HCT116 (cell line): ENCODE measurements at regions not wholly inside any gene's neighbourhood (a gene's known extent, or its start where the extent isn't known, plus 50 kb on each side); places are given as distances from the start of the nearest gene placed in this dataset.

ENCODE experiments used
- ATAC-seq: fragments of 200-7000 bp; cut with Tn5 transposase; 2 replicates; pipeline ENCODE4 v1.9.1; 2020; ENCODE audit warnings: mild to moderate bottlenecking, moderate library complexity
- BruUV-seq: library from RNA; stranded (reverse); fragments of 400-500 nt; replicated peaks from 2 replicates; lab custom pipeline; 2021; lab: Mats Ljungman, UMichigan
- CTCF ChIA-PET: fragments of 300-600 bp; sonication (Branson Sonifier 250); formaldehyde crosslinking; loops from one replicate; lab custom pipeline; 2021; ENCODE audit warnings: antibody characterized with exemption; lab: Charles Lee
- POLR2A ChIA-PET: fragments of 300-600, 350-600 bp; sonication (Branson Sonifier 250); formaldehyde crosslinking; loops from one replicate; lab custom pipeline; 2021; ENCODE audit warnings: antibody characterized with exemption; lab: Charles Lee
- RAD21 ChIA-PET, 2 experiments: fragments of 300-600 bp; sonication (Branson Sonifier 250); formaldehyde crosslinking; loops; one replicate each; lab custom pipeline; 2023; ENCODE audit warnings: low total read pairs in 2 of 2; ENCODE audit not compliant: uncharacterized antibody in 2 of 2, unreplicated experiment in 2 of 2, low non-redundant PET in 1 of 2; lab: Charles Lee
- DNase-seq: peaks from one replicate; pipeline ENCODE4 v3.0.0-alpha.2; 2010; ENCODE audit warnings: low read depth, low spot score
- H2AFZ ChIP-seq: fragments of 200-600 bp; shearing (Covaris generic), sonication (generic); 2 replicates; pipeline ENCODE4 v1.6.1; 2017; ENCODE audit warnings: low read depth, mixed run types, mixed read lengths, antibody characterized with exemption, low read length; ENCODE audit not compliant: poor library complexity, severe bottlenecking
- H3K27ac ChIP-seq: 2 replicates; pipeline ENCODE4 v1.5.1; 2012; ENCODE audit warnings: low read depth, low read length
- H3K27me3 ChIP-seq: fragments of 200-600 bp; sonication (generic); 2 replicates; pipeline ENCODE4 v1.6.1; 2016; ENCODE audit warnings: mixed run types, low read length, mixed read lengths; ENCODE audit not compliant: insufficient read depth
- H3K36me3 ChIP-seq, 2 experiments: fragments of 200-500 bp in 1 of 2; fragments of 200-600 bp in 1 of 2; sonication (Bioruptor generic) in 1 of 2; sonication (generic) in 1 of 2; 2 replicates each; pipeline versions ENCODE4 v1.5.1 to v1.6.1; 2014 to 2016; ENCODE audit warnings: low read length in 2 of 2, inconsistent platforms in 1 of 2, mixed read lengths in 1 of 2, mixed run types in 1 of 2; ENCODE audit not compliant: insufficient read depth in 2 of 2, control insufficient read depth in 1 of 2
- H3K4me1 ChIP-seq, 2 experiments: fragments of 200-600 bp in 1 of 2; sonication (generic) in 1 of 2; 2 replicates each; pipeline versions ENCODE4 v1.5.1 to v1.6.1; 2012 to 2017; ENCODE audit warnings: low read length in 2 of 2, inconsistent platforms in 1 of 2, mild to moderate bottlenecking in 1 of 2, mixed read lengths in 1 of 2, mixed run types in 1 of 2, moderate library complexity in 1 of 2; ENCODE audit not compliant: insufficient read depth in 2 of 2, control insufficient read depth in 1 of 2
- H3K4me2 ChIP-seq: fragments of 200-600 bp; sonication (generic); 2 replicates; pipeline ENCODE4 v1.6.1; 2017; ENCODE audit warnings: mixed run types, low read length, mixed read lengths
- H3K4me3 ChIP-seq, 2 experiments: fragments of 200-600 bp in 1 of 2; sonication (generic) in 1 of 2; replicated peaks in 1 of 2; 2 replicates each; pipeline ENCODE4 v1.5.1; 2011 to 2016; ENCODE audit warnings: low read length in 2 of 2, control low read depth in 1 of 2, low read depth in 1 of 2, mild to moderate bottlenecking in 1 of 2, mixed read lengths in 1 of 2, mixed run types in 1 of 2
- H3K79me2 ChIP-seq: fragments of 200-600 bp; sonication (generic); 2 replicates; pipeline ENCODE4 v1.6.1; 2017; ENCODE audit warnings: mild to moderate bottlenecking, mixed run types, low read length, moderate library complexity, mixed read lengths; ENCODE audit not compliant: insufficient read depth
- H3K9ac ChIP-seq: fragments of 200-600 bp; sonication (generic); 2 replicates; pipeline ENCODE4 v1.6.1; 2016; ENCODE audit warnings: low read length, mixed read lengths
- H3K9me2 ChIP-seq: fragments of 200-600 bp; sonication (generic), shearing (Covaris generic); 2 replicates; pipeline ENCODE4 v1.6.1; 2017; ENCODE audit warnings: mixed run types, mild to moderate bottlenecking, moderate library complexity; ENCODE audit not compliant: insufficient read depth
- H3K9me3 ChIP-seq, 2 experiments: fragments of 200-500 bp in 1 of 2; fragments of 200-600 bp in 1 of 2; sonication (Bioruptor generic) in 1 of 2; sonication (generic) in 1 of 2; 2 replicates each; pipeline ENCODE4 v1.6.1; 2014 to 2017; ENCODE audit warnings: low read length in 2 of 2, mixed read lengths in 2 of 2, inconsistent platforms in 1 of 2, low read depth in 1 of 2, mild to moderate bottlenecking in 1 of 2, mixed run types in 1 of 2, moderate library complexity in 1 of 2; ENCODE audit not compliant: control insufficient read depth in 1 of 2, insufficient read depth in 1 of 2
- H4K20me1 ChIP-seq: fragments of 200-600 bp; sonication (generic), shearing (Covaris generic); 2 replicates; pipeline ENCODE4 v1.6.1; 2017; ENCODE audit warnings: mixed run types, mild to moderate bottlenecking, moderate library complexity; ENCODE audit not compliant: insufficient read depth
- CBX3 ChIP-seq: IDR thresholded peaks from 2 replicates; pipeline ENCODE4 v1.6.1; 2012; ENCODE audit warnings: low read depth
- EGR1 ChIP-seq: IDR thresholded peaks from 2 replicates; pipeline ENCODE4 v1.6.1; 2012; ENCODE audit warnings: low read depth
- ELF1 ChIP-seq: IDR thresholded peaks from 2 replicates; pipeline ENCODE4 v1.6.1; 2012; ENCODE audit warnings: low read depth, borderline replicate concordance
- EZH2 ChIP-seq: fragments of 200-600 bp; sonication (generic); IDR thresholded peaks from 2 replicates; pipeline ENCODE4 v1.6.1; 2017; ENCODE audit warnings: antibody characterized with exemption, mixed run types
- FOSL1 ChIP-seq: IDR thresholded peaks from 2 replicates; pipeline ENCODE4 v1.6.1; 2012; ENCODE audit warnings: low read depth
- JUND ChIP-seq: IDR thresholded peaks from 2 replicates; pipeline ENCODE4 v1.6.1; 2012
- POLR2AphosphoS5 ChIP-seq: IDR thresholded peaks from 2 replicates; pipeline ENCODE4 v1.6.1; 2011; ENCODE audit warnings: mild to moderate bottlenecking, low read depth, low read length, moderate library complexity
- RAD21 ChIP-seq: IDR thresholded peaks from 2 replicates; pipeline ENCODE4 v1.6.1; 2012; ENCODE audit warnings: low read depth, mild to moderate bottlenecking
- REST ChIP-seq: IDR thresholded peaks from 2 replicates; pipeline ENCODE4 v1.6.1; 2012; ENCODE audit warnings: low read depth
- SIN3A ChIP-seq: IDR thresholded peaks from 2 replicates; pipeline ENCODE4 v1.6.1; 2012; ENCODE audit warnings: low read depth
- SP1 ChIP-seq: IDR thresholded peaks from 2 replicates; pipeline ENCODE4 v1.6.1; 2012; ENCODE audit warnings: low read depth
- SRF ChIP-seq: IDR thresholded peaks from 2 replicates; pipeline ENCODE4 v1.6.1; 2012; ENCODE audit warnings: low read depth
- TCF7L2 ChIP-seq: IDR thresholded peaks from 2 replicates; pipeline ENCODE4 v1.7.0; 2011; ENCODE audit warnings: borderline replicate concordance, inconsistent platforms; ENCODE audit not compliant: insufficient read depth, insufficient read length; ENCODE audit errors: extremely low read depth
- YY1 ChIP-seq: IDR thresholded peaks from 2 replicates; pipeline ENCODE4 v1.6.1; 2011; ENCODE audit warnings: low read length, low read depth, moderate library complexity, mild to moderate bottlenecking; ENCODE audit not compliant: insufficient replicate concordance; ENCODE audit errors: extremely low read depth
- ZBTB33 ChIP-seq: IDR thresholded peaks from 2 replicates; pipeline ENCODE4 v1.6.1; 2011; ENCODE audit warnings: mild to moderate bottlenecking, low read length, moderate library complexity; ENCODE audit not compliant: insufficient replicate concordance; ENCODE audit errors: extremely low read depth
- ZFX ChIP-seq: fragments of 450-650 bp; IDR thresholded peaks from 2 replicates; pipeline ENCODE4 v1.6.1; 2017
- intact Hi-C: fragments of 100-400 bp; cut with micrococcal nuclease; formaldehyde crosslinking; loops from 2 replicates; pipeline ENCODE4 v1.10.0; 2022
- TF ChIP-seq, protein P1 (sequence below): IDR thresholded peaks from 2 replicates; pipeline ENCODE4 v1.6.1; 2012
- TF ChIP-seq, protein P2 (sequence below): IDR thresholded peaks from 2 replicates; pipeline ENCODE4 v1.6.1; 2012

DNA sequence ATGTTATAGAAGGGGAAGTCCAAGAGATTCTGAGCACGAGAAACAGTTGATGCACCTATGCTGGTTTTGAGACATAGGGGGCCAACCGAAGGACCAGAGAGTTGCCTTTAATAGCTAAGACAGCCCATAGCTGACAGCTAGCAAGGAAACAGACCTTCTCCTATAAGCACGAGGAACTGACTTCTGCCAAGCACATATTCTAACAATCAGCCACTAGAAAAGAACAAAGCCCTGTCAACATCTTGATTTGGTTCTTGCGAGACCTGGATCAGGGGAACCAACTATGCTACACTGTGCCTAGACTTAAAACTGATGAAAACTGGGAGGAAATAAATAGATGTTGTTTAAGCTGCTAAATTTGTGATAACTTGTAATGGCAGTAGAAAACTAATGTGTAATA lies 785.6 kb downstream of the TMTC2 start:
- no TSS peak for BruUV-seq
- ATAC-seq, result no peak
- Histone ChIP-seq H3K36me3 (no peaks in the 10 kb centered on the region), H3K79me2 (no peaks in the 10 kb centered on the region), H3K9me3 (no peaks in the 10 kb centered on the region), H4K20me1 (no peaks in the 10 kb centered on the region), H3K4me2 (no peak overlapping the region), H3K27ac (no peak overlapping the region), H2AFZ (no peak overlapping the region), H3K4me1 (no peaks in the 10 kb centered on the region), H3K9ac (no peak overlapping the region), H3K27me3 (no peaks in the 10 kb centered on the region), H3K9me2 (no peaks in the 10 kb centered on the region), H3K4me3 (no peak overlapping the region)
- POLR2A ChIA-PET, result no interaction called here
- intact Hi-C loops, result no loop called here
- TF ChIP-seq POLR2AphosphoS5 (no peak), YY1 (no peak), FOSL1 (no peak), JUND (no peak), SIN3A (no peak), EGR1 (no peak), TCF7L2 (no peak), ZFX (no peak), ELF1 (no peak), EZH2 (no peak), RAD21 (no peak), CBX3 (no peak), ZBTB33 (no peak), SP1 (no peak), SRF (no peak), REST (no peak)
- TF ChIP-seq, protein P1, sequence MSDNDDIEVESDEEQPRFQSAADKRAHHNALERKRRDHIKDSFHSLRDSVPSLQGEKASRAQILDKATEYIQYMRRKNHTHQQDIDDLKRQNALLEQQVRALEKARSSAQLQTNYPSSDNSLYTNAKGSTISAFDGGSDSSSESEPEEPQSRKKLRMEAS, result no peak
- TF ChIP-seq, protein P2, sequence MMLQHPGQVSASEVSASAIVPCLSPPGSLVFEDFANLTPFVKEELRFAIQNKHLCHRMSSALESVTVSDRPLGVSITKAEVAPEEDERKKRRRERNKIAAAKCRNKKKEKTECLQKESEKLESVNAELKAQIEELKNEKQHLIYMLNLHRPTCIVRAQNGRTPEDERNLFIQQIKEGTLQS, result no peak
- CTCF ChIA-PET, result no interaction called here
- RAD21 ChIA-PET, result no interaction called here
- DNase-seq, result no peak
